GM12878 (cell line): ENCODE measurements at regions not wholly inside any gene's neighbourhood (a gene's known extent, or its start where the extent isn't known, plus 50 kb on each side); places are given as distances from the start of the nearest gene placed in this dataset.
A peak's percentile ranks its signal among the peaks of the same experiment; 100 is the strongest.

Experiments
- FOXK2 ChIP-seq: fragments of 450-650 bp; IDR thresholded peaks from 2 replicates; pipeline ENCODE4 v1.6.1; 2017; ENCODE audit warnings: mild to moderate bottlenecking, moderate library complexity
- MEF2A ChIP-seq: IDR thresholded peaks from 2 replicates; pipeline ENCODE4 v1.6.1; 2011; ENCODE audit warnings: low read depth, mild to moderate bottlenecking, low read length, moderate library complexity; ENCODE audit not compliant: insufficient read depth
- SIN3A ChIP-seq: IDR thresholded peaks from 2 replicates; pipeline ENCODE4 v1.6.1; 2012; ENCODE audit warnings: low read depth, low read length, improper control_type of control experiment
- TARDBP ChIP-seq: IDR thresholded peaks from 2 replicates; pipeline ENCODE4 v1.6.1; 2016; ENCODE audit warnings: borderline replicate concordance
- TF ChIP-seq, protein P1 (sequence below): IDR thresholded peaks from 2 replicates; pipeline ENCODE4 v1.6.1; 2012; ENCODE audit warnings: mild to moderate bottlenecking, low read depth, low read length
- TF ChIP-seq, protein P2 (sequence below), 3 experiments: IDR thresholded peaks in 2 of 3; conservative IDR thresholded peaks in 1 of 3; 2 replicates each; pipeline ENCODE4 v1.5.1; 2011; ENCODE audit warnings: low read depth in 3 of 3, low read length in 3 of 3, mild to moderate bottlenecking in 3 of 3, control low read depth in 2 of 3, moderate library complexity in 2 of 3, inconsistent platforms in 1 of 3, mixed read lengths in 1 of 3; ENCODE audit not compliant: control insufficient read depth in 2 of 3, insufficient read depth in 1 of 3; ENCODE audit errors: extremely low read depth in 1 of 3

DNA sequence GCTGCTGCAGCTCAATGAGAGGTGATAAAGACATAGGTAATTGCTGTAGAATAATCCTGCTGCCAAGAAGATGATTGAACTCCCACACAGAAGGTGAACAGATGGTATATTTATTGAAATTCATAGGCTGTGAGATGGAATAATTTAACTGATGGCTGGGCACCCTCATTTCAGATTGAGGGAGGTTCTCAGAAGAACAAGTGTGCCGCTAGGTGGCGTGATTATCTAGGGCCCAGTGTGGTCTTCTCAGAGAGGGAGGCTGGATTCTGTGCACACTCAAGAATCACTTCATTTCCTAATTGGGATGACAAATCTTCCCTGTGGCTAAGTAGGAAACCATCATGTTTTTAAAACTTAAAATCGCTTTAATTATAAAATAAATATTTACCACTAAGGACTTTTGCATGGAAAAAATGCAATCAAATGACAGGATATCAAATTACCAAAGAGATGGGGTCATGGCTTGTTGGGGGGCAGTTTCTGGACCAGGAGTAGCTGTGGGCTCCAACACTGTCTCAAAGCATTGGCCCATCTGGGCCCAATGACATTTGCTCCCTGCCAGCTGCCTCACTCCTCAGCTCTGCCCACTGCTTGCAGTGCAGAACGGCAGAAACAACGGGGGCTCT, 132.3 kb downstream of the SNAPC1 start:
- TF ChIP-seq FOXK2 (no peak), MEF2A (no peak), TARDBP (no peak), SIN3A (no peak)
- TF ChIP-seq, protein P1, sequence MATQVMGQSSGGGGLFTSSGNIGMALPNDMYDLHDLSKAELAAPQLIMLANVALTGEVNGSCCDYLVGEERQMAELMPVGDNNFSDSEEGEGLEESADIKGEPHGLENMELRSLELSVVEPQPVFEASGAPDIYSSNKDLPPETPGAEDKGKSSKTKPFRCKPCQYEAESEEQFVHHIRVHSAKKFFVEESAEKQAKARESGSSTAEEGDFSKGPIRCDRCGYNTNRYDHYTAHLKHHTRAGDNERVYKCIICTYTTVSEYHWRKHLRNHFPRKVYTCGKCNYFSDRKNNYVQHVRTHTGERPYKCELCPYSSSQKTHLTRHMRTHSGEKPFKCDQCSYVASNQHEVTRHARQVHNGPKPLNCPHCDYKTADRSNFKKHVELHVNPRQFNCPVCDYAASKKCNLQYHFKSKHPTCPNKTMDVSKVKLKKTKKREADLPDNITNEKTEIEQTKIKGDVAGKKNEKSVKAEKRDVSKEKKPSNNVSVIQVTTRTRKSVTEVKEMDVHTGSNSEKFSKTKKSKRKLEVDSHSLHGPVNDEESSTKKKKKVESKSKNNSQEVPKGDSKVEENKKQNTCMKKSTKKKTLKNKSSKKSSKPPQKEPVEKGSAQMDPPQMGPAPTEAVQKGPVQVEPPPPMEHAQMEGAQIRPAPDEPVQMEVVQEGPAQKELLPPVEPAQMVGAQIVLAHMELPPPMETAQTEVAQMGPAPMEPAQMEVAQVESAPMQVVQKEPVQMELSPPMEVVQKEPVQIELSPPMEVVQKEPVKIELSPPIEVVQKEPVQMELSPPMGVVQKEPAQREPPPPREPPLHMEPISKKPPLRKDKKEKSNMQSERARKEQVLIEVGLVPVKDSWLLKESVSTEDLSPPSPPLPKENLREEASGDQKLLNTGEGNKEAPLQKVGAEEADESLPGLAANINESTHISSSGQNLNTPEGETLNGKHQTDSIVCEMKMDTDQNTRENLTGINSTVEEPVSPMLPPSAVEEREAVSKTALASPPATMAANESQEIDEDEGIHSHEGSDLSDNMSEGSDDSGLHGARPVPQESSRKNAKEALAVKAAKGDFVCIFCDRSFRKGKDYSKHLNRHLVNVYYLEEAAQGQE: no peak
- TF ChIP-seq, protein P2, sequence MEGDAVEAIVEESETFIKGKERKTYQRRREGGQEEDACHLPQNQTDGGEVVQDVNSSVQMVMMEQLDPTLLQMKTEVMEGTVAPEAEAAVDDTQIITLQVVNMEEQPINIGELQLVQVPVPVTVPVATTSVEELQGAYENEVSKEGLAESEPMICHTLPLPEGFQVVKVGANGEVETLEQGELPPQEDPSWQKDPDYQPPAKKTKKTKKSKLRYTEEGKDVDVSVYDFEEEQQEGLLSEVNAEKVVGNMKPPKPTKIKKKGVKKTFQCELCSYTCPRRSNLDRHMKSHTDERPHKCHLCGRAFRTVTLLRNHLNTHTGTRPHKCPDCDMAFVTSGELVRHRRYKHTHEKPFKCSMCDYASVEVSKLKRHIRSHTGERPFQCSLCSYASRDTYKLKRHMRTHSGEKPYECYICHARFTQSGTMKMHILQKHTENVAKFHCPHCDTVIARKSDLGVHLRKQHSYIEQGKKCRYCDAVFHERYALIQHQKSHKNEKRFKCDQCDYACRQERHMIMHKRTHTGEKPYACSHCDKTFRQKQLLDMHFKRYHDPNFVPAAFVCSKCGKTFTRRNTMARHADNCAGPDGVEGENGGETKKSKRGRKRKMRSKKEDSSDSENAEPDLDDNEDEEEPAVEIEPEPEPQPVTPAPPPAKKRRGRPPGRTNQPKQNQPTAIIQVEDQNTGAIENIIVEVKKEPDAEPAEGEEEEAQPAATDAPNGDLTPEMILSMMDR (IDR thresholded peaks at IDR 0.05 in 2 of 3, conservative IDR thresholded peaks at IDR 0.05 in 1 of 3; ENCODE audit: control insufficient read depth in 2 of 3, extremely low read depth in 1 of 3, insufficient read depth in 1 of 3, low read depth in 3 of 3, low read length in 3 of 3): peak; percentile 69 to 77 (median 69)
